Activated CD4-positive, alpha-beta T cell treated with anti-CD3 and anti-CD28 coated beads, Interleukin-2, amount 50 U/mL, for 48 hours (primary cell): ENCODE measurements at regions not wholly inside any gene's neighbourhood (a gene's known extent, or its start where the extent isn't known, plus 50 kb on each side); places are given as distances from the start of the nearest gene placed in this dataset.
"Not testable (repeated sequence)": the region's sequence is repeated elsewhere in the genome, so short reads cannot be mapped to it uniquely, and the experiment has no call there.

Experiments used
- DNase-seq, 2 experiments: peaks; one replicate each; pipeline ENCODE4 v3.0.0-alpha.2; 2020

DNA sequence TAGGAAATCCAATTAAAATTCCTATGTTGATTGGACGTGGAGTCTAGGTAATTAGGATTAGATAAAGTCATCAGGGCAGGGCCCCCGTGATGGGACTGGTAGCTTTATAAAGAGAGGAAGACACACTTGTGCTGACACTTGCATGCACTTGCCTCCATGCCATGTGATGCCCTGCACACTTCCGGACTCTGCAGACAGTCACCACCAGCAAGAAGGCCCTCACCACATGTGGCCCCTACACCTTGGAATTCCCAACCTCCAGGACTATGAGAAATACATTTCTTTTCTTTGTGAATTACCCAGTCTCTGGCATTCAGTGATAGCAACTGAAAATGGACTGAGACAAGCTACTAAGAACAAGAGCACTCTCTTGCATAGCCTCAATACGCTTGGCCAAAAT is 90.6 kb downstream of the CRYGS start:
- DNase-seq, result no peak

DNA sequence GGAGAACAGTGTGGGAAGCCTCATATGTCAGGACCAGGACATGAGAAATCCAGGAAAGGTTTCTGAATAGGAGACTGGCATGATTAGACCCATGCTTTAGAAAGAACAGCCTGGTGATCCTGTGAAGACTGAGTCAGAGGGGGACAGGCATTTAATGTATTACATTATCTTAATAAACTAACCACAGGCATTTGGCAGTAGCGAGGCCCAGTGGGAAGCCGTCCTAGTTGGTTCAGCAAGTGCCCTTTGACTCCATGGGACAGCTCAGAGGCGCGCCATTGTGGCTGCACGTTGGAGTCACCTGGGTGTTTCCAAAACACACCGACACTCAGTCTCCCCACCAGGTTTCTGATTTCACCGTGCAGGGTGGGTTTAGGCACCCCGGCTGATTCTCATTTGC is 90.5 kb upstream of the DGKG start:
- DNase-seq, result no peak

DNA sequence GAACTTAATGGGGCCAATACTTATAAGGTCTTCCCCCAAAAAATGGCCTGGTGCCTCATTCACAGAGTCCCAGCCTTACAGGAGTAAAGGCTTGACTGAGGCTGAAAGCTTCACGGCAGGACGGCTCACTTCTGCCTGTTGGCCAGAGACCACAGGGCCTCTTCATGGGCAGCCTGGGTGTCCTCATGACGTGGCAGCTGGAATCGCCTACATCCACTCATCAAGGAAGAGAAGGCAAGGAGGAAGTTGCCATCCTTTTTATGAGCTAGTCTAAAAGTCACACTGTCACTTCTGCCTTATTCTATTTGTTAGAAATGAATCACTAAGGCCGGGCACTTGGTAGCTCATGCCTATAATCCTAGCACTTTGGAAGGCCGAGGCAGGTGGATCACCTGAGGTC is 89.3 kb upstream of the DGKG start:
- no peak for DNase-seq

- no peak for DNase-seq
Observed at GRCh38 chr3:186444974-186445373, 82.9 kb upstream of the DGKG start.

- no peak for DNase-seq
Observed at GRCh38 chr3:186444288-186444687, 82.3 kb upstream of the DGKG start.

GRCh38 chr3:186442979-186443378 is 80.9 kb upstream of the DGKG start:
- DNase-seq, result not testable (repeated sequence)

DNA sequence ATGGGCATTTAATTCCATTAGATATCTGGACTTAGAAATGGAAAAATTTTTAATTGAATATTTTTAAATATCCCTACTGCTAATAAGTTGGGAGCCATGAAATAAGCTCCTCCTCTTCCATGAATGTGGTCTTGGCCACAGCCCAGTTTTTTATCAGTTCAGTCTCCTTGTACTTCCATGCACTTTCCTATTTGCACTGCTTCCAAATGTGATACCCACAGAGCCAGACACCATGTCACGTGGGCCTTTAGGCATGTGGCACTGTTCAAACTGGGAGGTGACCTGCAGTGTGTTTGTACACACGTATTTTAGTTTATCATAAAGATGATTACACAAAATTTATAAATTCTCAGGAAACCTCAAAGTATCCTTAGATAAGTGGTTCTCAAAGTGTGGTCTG is 80.1 kb upstream of the DGKG start:
- DNase-seq, result no peak

- no peak for DNase-seq
Observed at GRCh38 chr3:186440891-186441290, 78.9 kb upstream of the DGKG start.

- DNase-seq, result no peak
Observed at GRCh38 chr3:186439725-186440124, 77.7 kb upstream of the DGKG start.

GRCh38 chr3:186435332-186435731 is 73.3 kb upstream of the DGKG start:
- DNase-seq, result not testable (repeated sequence)

- DNase-seq, result no peak
Observed at GRCh38 chr3:186432944-186433732, 71.1 kb upstream of the DGKG start.

DNA sequence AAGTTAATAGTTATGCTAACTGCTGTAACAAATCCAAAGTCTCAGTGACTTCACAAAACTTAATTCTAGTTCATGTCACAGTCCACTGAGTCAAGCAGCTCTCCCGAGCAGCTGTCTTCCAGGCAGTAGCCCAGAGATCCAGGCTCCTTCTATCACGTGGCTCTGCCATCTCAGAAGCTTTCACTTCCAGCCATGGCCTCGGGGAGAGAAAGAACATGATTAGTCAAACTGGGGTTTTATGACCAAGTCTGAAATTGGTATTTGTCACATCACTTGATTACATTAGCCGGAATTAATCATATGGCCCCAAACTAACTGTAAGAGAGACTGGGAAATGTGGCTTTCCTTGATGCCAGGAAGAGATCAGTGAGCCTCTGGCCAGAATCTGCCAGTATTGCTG is 70.2 kb upstream of the DGKG start:
- DNase-seq, result peak; percentile 27 to 49

GRCh38 chr3:186427627-186428281 is 65.7 kb upstream of the DGKG start:
- DNase-seq, result no peak

GRCh38 chr3:186425788-186426730 is 64.0 kb upstream of the DGKG start:
- DNase-seq, result no peak

DNA sequence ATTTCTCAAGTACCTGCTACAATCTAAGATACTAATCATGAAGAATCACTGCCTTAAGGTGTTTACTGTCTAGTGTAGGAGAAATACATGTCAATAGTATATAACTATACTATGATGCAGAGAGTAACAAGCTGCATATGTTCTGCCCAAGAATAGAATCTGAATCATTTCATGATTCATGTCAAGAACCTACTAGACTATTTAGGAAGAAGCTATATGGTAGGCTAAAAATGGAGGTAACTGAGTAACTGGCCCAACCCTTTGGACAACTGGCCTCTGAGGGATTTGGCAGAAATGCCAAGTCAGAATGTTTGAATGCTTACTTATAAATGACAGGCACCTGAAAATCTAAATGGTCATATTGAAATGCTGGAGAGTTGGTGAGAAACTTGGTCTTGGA is 59.9 kb upstream of the DGKG start:
- no peak for DNase-seq

DNA sequence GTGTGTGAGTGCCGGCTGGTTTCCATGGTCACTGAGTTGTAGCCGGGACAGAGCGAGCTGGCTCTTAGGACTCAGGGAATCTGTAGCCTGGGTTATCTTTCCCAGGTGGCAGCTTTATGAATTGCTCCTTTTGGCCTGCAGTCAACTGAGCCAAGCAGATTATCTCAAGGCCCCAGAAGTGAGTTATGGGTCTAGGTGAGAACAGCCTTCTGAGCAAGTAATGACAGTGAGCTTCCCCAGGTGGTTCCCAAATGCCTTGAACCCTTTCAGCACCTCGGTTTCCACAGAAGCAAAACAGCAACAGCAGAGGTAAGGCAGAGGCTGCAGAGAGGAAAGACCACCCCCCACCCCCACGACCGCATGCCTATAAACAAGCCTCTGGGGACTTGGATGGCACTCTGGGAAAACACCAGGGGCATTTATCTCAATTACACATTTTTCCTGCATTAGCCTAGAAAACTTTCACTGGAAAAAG is 56.7 kb upstream of the DGKG start:
- DNase-seq, result no peak

DNA sequence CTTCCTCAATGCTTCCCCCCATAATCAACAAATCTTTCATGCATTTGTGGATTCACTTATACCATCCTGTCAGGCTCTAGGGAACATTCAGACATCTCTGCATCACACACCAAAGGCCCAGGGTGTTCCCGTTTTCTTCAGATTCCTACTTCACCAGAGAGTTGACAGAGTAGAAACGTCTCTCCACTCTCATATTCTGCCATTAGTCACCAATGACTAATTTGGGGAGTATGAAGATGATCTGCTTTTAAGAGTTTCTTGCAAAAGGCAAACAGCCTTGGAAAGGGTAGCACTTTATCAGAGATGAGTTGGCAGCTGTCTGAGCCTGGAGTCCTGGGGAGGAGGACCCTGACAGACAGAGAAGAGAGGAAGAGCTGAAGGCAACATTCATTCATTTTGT is 55.8 kb upstream of the DGKG start:
- no peak for DNase-seq

- DNase-seq, result no peak
Observed at GRCh38 chr3:186414735-186415419, 52.8 kb upstream of the DGKG start.

- peak in 1 of 2 experiments; percentile 36 for DNase-seq
Observed at GRCh38 chr3:186413615-186414415, 51.8 kb upstream of the DGKG start.

- DNase-seq, result peak; percentile 33 to 58
Observed at GRCh38 chr3:186411994-186412393, 50.0 kb upstream of the DGKG start.
